ENCODE measurements at regions not wholly inside any gene's neighbourhood (a gene's known extent, or its start where the extent isn't known, plus 50 kb on each side); places are given as distances from the start of the nearest gene placed in this dataset.

- no peaks in the 10 kb centered on the region for H3K79me2 ChIP-seq (ENCODE audit: insufficient read depth, low read depth, low read length)
- no peaks in the 10 kb centered on the region for H4K20me1 ChIP-seq (ENCODE audit: insufficient read depth, low read length)
- no peak for DNase-seq (ENCODE audit: low spot score)
- TF ChIP-seq CTCF (conservative IDR thresholded peaks at IDR 0.05; ENCODE audit: low read length): no peak
- TF ChIP-seq EZH2phosphoT487 (IDR thresholded peaks at IDR 0.05; ENCODE audit: borderline replicate concordance, low read depth, low read length): no peak
- H3K4me1 ChIP-seq (ENCODE audit: insufficient read depth, low read length, poor library complexity, severe bottlenecking): no peaks in the 10 kb centered on the region
- no peak overlapping the region for H3K4me3 ChIP-seq (ENCODE audit: low read depth, low read length, poor library complexity, severe bottlenecking)
- H3K9me3 ChIP-seq (ENCODE audit: low read length): 0 out of 2 replicates have a peak, but pooled peaks cover 4% of the 10 kb centered on the region
- POLR2A ChIA-PET: no interaction called here
- no peak overlapping the region for H3K27ac ChIP-seq (ENCODE audit: low read depth, low read length, poor library complexity, severe bottlenecking)
- H2AFZ ChIP-seq (ENCODE audit: low read length): no peak overlapping the region
- no peaks in the 10 kb centered on the region for H3K36me3 ChIP-seq (ENCODE audit: insufficient read depth, low read length)
- BruUV-seq (replicated peaks): no TSS peak
- no peak overlapping the region for H3K4me2 ChIP-seq (ENCODE audit: low read length)
- H3K9me2 ChIP-seq (ENCODE audit: insufficient read depth, low read length): no peaks in the 10 kb centered on the region
- CTCF ChIA-PET (ENCODE audit: unreplicated experiment): no interaction called here
- intact Hi-C loops (cut with micrococcal nuclease; ENCODE audit: unreplicated experiment): no loop called here
Measured at GRCh38 chr14:83559721-83560120, 1970.2 kb upstream of the FLRT2 start.

- H3K36me3 ChIP-seq (ENCODE audit: insufficient read depth, low read length): no peaks in the 10 kb centered on the region
- H3K4me1 ChIP-seq (ENCODE audit: insufficient read depth, low read length, poor library complexity, severe bottlenecking): no peaks in the 10 kb centered on the region
- intact Hi-C loops (cut with micrococcal nuclease; ENCODE audit: unreplicated experiment): no loop called here
- no peaks in the 10 kb centered on the region for H3K79me2 ChIP-seq (ENCODE audit: insufficient read depth, low read depth, low read length)
- H3K9me2 ChIP-seq (ENCODE audit: insufficient read depth, low read length): no peaks in the 10 kb centered on the region
- no TSS peak for BruUV-seq (replicated peaks)
- CTCF ChIA-PET (ENCODE audit: unreplicated experiment): interaction anchor here (0.6 kb wide), 1 partner anchor 954 kb away, joined by 3 read pairs; no protein-coding TSS in a partner anchor
- no peak overlapping the region for H3K4me3 ChIP-seq (ENCODE audit: low read depth, low read length, poor library complexity, severe bottlenecking)
- no peak for DNase-seq (ENCODE audit: low spot score)
- no peak overlapping the region for H2AFZ ChIP-seq (ENCODE audit: low read length)
- no peak overlapping the region for H3K4me2 ChIP-seq (ENCODE audit: low read length)
- H4K20me1 ChIP-seq (ENCODE audit: insufficient read depth, low read length): no peaks in the 10 kb centered on the region
- POLR2A ChIA-PET: no interaction called here
- no peak overlapping the region for H3K27ac ChIP-seq (ENCODE audit: low read depth, low read length, poor library complexity, severe bottlenecking)
- H3K9me3 ChIP-seq (ENCODE audit: low read length): 0 out of 2 replicates have a peak, but pooled peaks cover 4% of the 10 kb centered on the region
- TF ChIP-seq EZH2phosphoT487 (IDR thresholded peaks at IDR 0.05; ENCODE audit: borderline replicate concordance, low read depth, low read length) (no peak), CTCF (conservative IDR thresholded peaks at IDR 0.05; ENCODE audit: low read length) (no peak)
Measured at GRCh38 chr14:83561261-83561660, 1968.7 kb upstream of the FLRT2 start.

GRCh38 chr14:83566567-83566966 lies 1963.4 kb upstream of the FLRT2 start:
- POLR2A ChIA-PET: no interaction called here
- intact Hi-C loops (cut with micrococcal nuclease; ENCODE audit: unreplicated experiment): no loop called here

More at GRCh38 chr14:83566567-83566966, 1963.4 kb upstream of the FLRT2 start:
- no peak for DNase-seq (ENCODE audit: low spot score)
- Histone ChIP-seq H3K79me2 (ENCODE audit: insufficient read depth, low read depth, low read length) (no peaks in the 10 kb centered on the region), H3K27ac (ENCODE audit: low read depth, low read length, poor library complexity, severe bottlenecking) (no peak overlapping the region), H3K4me2 (ENCODE audit: low read length) (no peak overlapping the region), H2AFZ (ENCODE audit: low read length) (no peak overlapping the region), H3K4me3 (ENCODE audit: low read depth, low read length, poor library complexity, severe bottlenecking) (no peak overlapping the region), H3K9me3 (ENCODE audit: low read length) (no peaks in the 10 kb centered on the region), H3K4me1 (ENCODE audit: insufficient read depth, low read length, poor library complexity, severe bottlenecking) (no peaks in the 10 kb centered on the region), H3K36me3 (ENCODE audit: insufficient read depth, low read length) (no peaks in the 10 kb centered on the region), H4K20me1 (ENCODE audit: insufficient read depth, low read length) (no peaks in the 10 kb centered on the region), H3K9me2 (ENCODE audit: insufficient read depth, low read length) (no peaks in the 10 kb centered on the region)
- BruUV-seq (replicated peaks): no TSS peak
- TF ChIP-seq EZH2phosphoT487 (IDR thresholded peaks at IDR 0.05; ENCODE audit: borderline replicate concordance, low read depth, low read length) (no peak), CTCF (conservative IDR thresholded peaks at IDR 0.05; ENCODE audit: low read length) (no peak)
- CTCF ChIA-PET (ENCODE audit: unreplicated experiment): no interaction called here

Measured in OCI-LY7 (cell line).